ENCODE measurements at regions not wholly inside any gene's neighbourhood (a gene's known extent, or its start where the extent isn't known, plus 50 kb on each side); places are given as distances from the start of the nearest gene placed in this dataset.

- TF ChIP-seq, protein P1, sequence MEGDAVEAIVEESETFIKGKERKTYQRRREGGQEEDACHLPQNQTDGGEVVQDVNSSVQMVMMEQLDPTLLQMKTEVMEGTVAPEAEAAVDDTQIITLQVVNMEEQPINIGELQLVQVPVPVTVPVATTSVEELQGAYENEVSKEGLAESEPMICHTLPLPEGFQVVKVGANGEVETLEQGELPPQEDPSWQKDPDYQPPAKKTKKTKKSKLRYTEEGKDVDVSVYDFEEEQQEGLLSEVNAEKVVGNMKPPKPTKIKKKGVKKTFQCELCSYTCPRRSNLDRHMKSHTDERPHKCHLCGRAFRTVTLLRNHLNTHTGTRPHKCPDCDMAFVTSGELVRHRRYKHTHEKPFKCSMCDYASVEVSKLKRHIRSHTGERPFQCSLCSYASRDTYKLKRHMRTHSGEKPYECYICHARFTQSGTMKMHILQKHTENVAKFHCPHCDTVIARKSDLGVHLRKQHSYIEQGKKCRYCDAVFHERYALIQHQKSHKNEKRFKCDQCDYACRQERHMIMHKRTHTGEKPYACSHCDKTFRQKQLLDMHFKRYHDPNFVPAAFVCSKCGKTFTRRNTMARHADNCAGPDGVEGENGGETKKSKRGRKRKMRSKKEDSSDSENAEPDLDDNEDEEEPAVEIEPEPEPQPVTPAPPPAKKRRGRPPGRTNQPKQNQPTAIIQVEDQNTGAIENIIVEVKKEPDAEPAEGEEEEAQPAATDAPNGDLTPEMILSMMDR (conservative IDR thresholded peaks at IDR 0.05; ENCODE audit: low read depth, low read length) = no peak
- H3K4me3 ChIP-seq (ENCODE audit: low read depth, low read length) = no peak overlapping the region
- peak; percentile 20 for DNase-seq (ENCODE audit: low read depth)
Measured at GRCh38 chr10:70974351-70974901, 86.1 kb upstream of the PCBD1 start.

GRCh38 chr10:70974920-70975319, 86.6 kb upstream of the PCBD1 start:
- H3K4me3 ChIP-seq (ENCODE audit: low read depth, low read length) = no peak overlapping the region
- TF ChIP-seq, protein P1 (conservative IDR thresholded peaks at IDR 0.05; ENCODE audit: low read depth, low read length) = no peak
- DNase-seq (ENCODE audit: low read depth) = no peak

DNA sequence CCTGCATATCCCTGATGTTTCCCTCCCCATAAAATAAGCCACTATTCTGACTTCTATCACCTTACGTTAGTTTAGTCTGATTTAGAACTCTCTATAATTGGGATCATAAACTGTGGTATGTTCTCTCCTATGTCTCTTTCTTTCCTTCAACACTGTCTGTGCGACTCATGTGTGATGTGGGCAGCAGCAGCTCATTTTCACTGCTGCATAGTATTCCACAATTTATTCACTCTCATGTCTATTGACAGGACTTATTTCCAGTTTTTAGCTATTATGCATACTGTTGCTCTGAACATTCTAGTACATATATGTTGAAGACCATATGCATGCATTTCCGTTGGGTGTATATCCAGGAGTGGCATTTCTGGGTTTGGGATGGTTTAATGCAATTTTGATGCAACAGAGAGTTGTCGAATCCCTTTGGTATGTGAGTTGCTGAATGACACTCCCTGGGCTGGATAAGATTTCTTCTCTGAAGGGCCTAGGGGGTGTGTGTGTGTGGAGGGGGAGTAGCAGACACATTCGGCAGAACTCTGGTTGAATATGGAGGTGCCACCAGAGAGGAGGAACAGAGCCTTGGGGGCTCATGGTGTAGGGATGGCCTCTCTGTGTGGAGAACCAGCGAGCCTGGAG, 87.8 kb upstream of the PCBD1 start:
- TF ChIP-seq, protein P1 (conservative IDR thresholded peaks at IDR 0.05; ENCODE audit: low read depth, low read length) = no peak
- no peak for DNase-seq (ENCODE audit: low read depth)
- no peak overlapping the region for H3K4me3 ChIP-seq (ENCODE audit: low read depth, low read length)

DNA sequence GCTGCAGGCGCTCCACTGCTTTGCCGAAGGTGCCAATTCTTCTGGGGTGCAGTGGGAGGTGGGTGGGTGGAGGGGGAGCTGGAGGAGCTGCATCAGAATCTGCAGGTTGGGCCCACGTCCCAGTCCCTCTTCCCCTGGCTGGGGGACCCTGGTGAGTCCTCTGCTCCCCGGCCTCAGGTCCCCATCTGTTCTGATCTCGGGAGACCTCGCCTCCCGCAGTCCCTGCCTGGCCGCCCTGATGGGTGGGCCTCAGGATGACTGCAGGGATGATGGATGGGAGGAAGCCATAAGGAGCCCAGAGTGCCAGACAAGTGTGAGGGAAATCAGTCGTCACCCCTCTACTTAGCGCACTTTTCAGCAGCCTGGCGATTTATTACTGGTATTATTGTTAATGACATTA, 89.3 kb upstream of the PCBD1 start:
- DNase-seq (ENCODE audit: low read depth) = no peak
- TF ChIP-seq, protein P1 (conservative IDR thresholded peaks at IDR 0.05; ENCODE audit: low read depth, low read length) = no peak
- no peak overlapping the region for H3K4me3 ChIP-seq (ENCODE audit: low read depth, low read length)

DNA sequence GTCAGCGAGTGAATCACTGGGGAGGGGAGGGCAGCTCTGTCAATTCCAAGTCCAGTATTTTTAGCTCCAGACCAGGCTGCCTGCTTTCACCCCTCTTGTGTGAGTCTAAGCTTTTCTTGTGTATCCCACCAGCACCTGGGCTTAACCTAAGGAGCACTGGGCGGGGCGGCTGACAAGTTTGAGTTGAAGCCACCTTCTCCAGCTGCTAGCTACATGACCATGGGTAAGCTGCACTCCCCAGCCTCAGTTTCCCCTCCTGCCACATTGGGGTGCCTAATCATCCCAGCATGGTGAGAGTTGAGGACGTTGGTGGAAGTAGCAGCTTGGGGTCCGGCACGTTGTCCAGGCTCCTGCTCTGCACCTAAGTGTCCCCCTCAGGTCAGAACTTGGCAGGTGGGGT, 89.8 kb upstream of the PCBD1 start:
- DNase-seq (ENCODE audit: low read depth) = no peak
- TF ChIP-seq, protein P1 (conservative IDR thresholded peaks at IDR 0.05; ENCODE audit: low read depth, low read length) = no peak
- no peak overlapping the region for H3K4me3 ChIP-seq (ENCODE audit: low read depth, low read length)

GRCh38 chr10:70978816-70979480, 90.6 kb upstream of the PCBD1 start:
- TF ChIP-seq, protein P1 (conservative IDR thresholded peaks at IDR 0.05; ENCODE audit: low read depth, low read length) = no peak
- H3K4me3 ChIP-seq (ENCODE audit: low read depth, low read length) = no peak overlapping the region
- DNase-seq (ENCODE audit: low read depth) = no peak
